ENCODE measurements at regions not wholly inside any gene's neighbourhood (a gene's known extent, or its start where the extent isn't known, plus 50 kb on each side); places are given as distances from the start of the nearest gene placed in this dataset.

GRCh38 chr9:129402931-129403778 is 217.7 kb downstream of the C9orf50 start:
- intact Hi-C loops (cut with micrococcal nuclease): no loop called here

- intact Hi-C loops (cut with micrococcal nuclease): no loop called here
These were observed 218.5 kb downstream of the C9orf50 start for GRCh38 chr9:129402371-129402739.

GRCh38 chr9:129401623-129402370 is 219.1 kb downstream of the C9orf50 start:
- intact Hi-C loops (cut with micrococcal nuclease): no loop called here

- intact Hi-C loops (cut with micrococcal nuclease): no loop called here
These were observed 219.8 kb downstream of the C9orf50 start for GRCh38 chr9:129400971-129401622.

GRCh38 chr9:129400001-129400970 is 220.6 kb downstream of the C9orf50 start:
- intact Hi-C loops (cut with micrococcal nuclease): no loop called here

GRCh38 chr9:129399634-129399990 is 221.3 kb downstream of the C9orf50 start:
- intact Hi-C loops (cut with micrococcal nuclease): no loop called here

GRCh38 chr9:129398961-129399633 is 221.0 kb upstream of the IER5L start:
- intact Hi-C loops (cut with micrococcal nuclease): no loop called here

- intact Hi-C loops (cut with micrococcal nuclease): no loop called here
These were observed 220.3 kb upstream of the IER5L start for GRCh38 chr9:129398101-129398960.

GRCh38 chr9:129397335-129397734 is 219.3 kb upstream of the IER5L start:
- intact Hi-C loops (cut with micrococcal nuclease): no loop called here

GRCh38 chr9:129396365-129396708 is 218.3 kb upstream of the IER5L start:
- intact Hi-C loops (cut with micrococcal nuclease): no loop called here

- intact Hi-C loops (cut with micrococcal nuclease): no loop called here
These were observed 217.7 kb upstream of the IER5L start for GRCh38 chr9:129395633-129396364.

- intact Hi-C loops (cut with micrococcal nuclease): no loop called here
These were observed 216.8 kb upstream of the IER5L start for GRCh38 chr9:129394886-129395279.

GRCh38 chr9:129394061-129394885 is 216.2 kb upstream of the IER5L start:
- intact Hi-C loops (cut with micrococcal nuclease): no loop called here

- intact Hi-C loops (cut with micrococcal nuclease): no loop called here
These were observed 215.0 kb upstream of the IER5L start for GRCh38 chr9:129393064-129393463.

- intact Hi-C loops (cut with micrococcal nuclease): no loop called here
These were observed 214.1 kb upstream of the IER5L start for GRCh38 chr9:129392093-129392541.

GRCh38 chr9:129391221-129391661 is 213.2 kb upstream of the IER5L start:
- intact Hi-C loops (cut with micrococcal nuclease): no loop called here

- intact Hi-C loops (cut with micrococcal nuclease): no loop called here
These were observed 212.5 kb upstream of the IER5L start for GRCh38 chr9:129390541-129390940.

- intact Hi-C loops (cut with micrococcal nuclease): loop anchor here (10.0 kb wide), 1 partner anchor 227 kb away; no protein-coding TSS in a partner anchor
These were observed 209.8 kb upstream of the IER5L start for GRCh38 chr9:129387822-129388221.
